ENCODE measurements at regions not wholly inside any gene's neighbourhood (a gene's known extent, or its start where the extent isn't known, plus 50 kb on each side); places are given as distances from the start of the nearest gene placed in this dataset.

- TF ChIP-seq ATF2 (CRISPR knock-in tag; IDR thresholded peaks at IDR 0.05; ENCODE audit: borderline replicate concordance, low read depth) (no peak), AR (CRISPR knock-in tag; IDR thresholded peaks at IDR 0.05) (no peak), PRDM15 (CRISPR knock-in tag; IDR thresholded peaks at IDR 0.05) (no peak), ZBTB21 (CRISPR knock-in tag; IDR thresholded peaks at IDR 0.05; ENCODE audit: borderline replicate concordance) (no peak), ZNF219 (CRISPR knock-in tag; IDR thresholded peaks at IDR 0.05; ENCODE audit: borderline replicate concordance) (no peak), NFYB (CRISPR knock-in tag; conservative IDR thresholded peaks at IDR 0.05; ENCODE audit: low read depth) (no peak), CTCF (IDR thresholded peaks at IDR 0.05) (no peak), MAX (CRISPR knock-in tag; IDR thresholded peaks at IDR 0.05) (no peak), ESRRA (CRISPR knock-in tag; IDR thresholded peaks at IDR 0.05; ENCODE audit: borderline replicate concordance) (no peak), FOXP4 (CRISPR knock-in tag; IDR thresholded peaks at IDR 0.05) (no peak)
These were observed 181.1 kb downstream of the SDHAF3 start for GRCh38 chr7:97298561-97298960.

Measured in WTC11 (cell line).